Stimulated activated naive CD8-positive, alpha-beta T cell treated with anti-CD3 and anti-CD28 coated beads, Interleukin-15, amount 100 ng/mL, for 72 hours (primary cell): ENCODE measurements at regions not wholly inside any gene's neighbourhood (a gene's known extent, or its start where the extent isn't known, plus 50 kb on each side); places are given as distances from the start of the nearest gene placed in this dataset.

Source experiments
- ATAC-seq: fragments of 150-1000 bp; cut with Tn5 transposase; 2 replicates; pipeline ENCODE4 v1.10.0; 2021; ENCODE audit warnings: mild to moderate bottlenecking, moderate library complexity
- DNase-seq, 2 donors: peaks; one replicate each; pipeline ENCODE4 v3.0.0; 2021 to 2022
- H3K27ac Mint-ChIP-seq, 2 donors: one replicate each; pipeline ENCODE4 v1.8.0; 2022; ENCODE audit warnings: mild to moderate bottlenecking in 2 of 2, mixed read lengths in 2 of 2, moderate library complexity in 2 of 2
- H3K27me3 Mint-ChIP-seq: one replicate; pipeline ENCODE4 v1.8.0; 2022; ENCODE audit warnings: mixed read lengths
- H3K4me1 Mint-ChIP-seq: one replicate; pipeline ENCODE4 v1.8.0; 2022; ENCODE audit warnings: mild to moderate bottlenecking, mixed read lengths
- H3K4me3 Mint-ChIP-seq, 2 donors: one replicate each; pipeline ENCODE4 v1.8.0; 2022; ENCODE audit warnings: mild to moderate bottlenecking in 2 of 2, mixed read lengths in 2 of 2, moderate library complexity in 1 of 2
- H3K9me3 Mint-ChIP-seq, 2 donors: one replicate each; pipeline ENCODE4 v1.8.0; 2022; ENCODE audit warnings: mixed read lengths in 2 of 2

DNA sequence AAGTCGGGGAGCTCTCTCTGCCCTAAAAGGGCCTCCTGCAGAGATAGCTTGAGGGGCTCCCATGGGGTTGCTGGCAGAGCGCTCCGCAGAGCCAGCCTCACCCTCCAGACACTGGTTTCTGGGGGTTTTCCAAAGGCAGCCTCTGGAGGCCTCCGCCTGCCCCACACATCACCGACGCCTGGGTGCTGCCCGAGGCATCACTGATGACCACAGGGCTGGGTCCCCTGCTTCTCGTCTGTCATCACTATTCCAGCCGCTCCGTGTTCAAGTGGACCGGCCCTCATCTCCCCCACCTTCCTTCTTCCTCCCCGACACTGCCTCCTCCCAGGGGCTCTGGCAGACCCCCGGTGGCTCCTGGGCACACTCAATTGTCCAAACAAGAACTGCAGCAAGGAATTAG, 64.1 kb upstream of the IRX4 start:
- Mint-ChIP-seq H3K27me3 (peaks cover 70% of the 10 kb centered on the region), H3K9me3 (no peaks in the 10 kb centered on the region), H3K4me1 (no peaks in the 10 kb centered on the region), H3K27ac (no peak overlapping the region), H3K4me3 (no peak overlapping the region)
- ATAC-seq (no peak), DNase-seq (no peak)

DNA sequence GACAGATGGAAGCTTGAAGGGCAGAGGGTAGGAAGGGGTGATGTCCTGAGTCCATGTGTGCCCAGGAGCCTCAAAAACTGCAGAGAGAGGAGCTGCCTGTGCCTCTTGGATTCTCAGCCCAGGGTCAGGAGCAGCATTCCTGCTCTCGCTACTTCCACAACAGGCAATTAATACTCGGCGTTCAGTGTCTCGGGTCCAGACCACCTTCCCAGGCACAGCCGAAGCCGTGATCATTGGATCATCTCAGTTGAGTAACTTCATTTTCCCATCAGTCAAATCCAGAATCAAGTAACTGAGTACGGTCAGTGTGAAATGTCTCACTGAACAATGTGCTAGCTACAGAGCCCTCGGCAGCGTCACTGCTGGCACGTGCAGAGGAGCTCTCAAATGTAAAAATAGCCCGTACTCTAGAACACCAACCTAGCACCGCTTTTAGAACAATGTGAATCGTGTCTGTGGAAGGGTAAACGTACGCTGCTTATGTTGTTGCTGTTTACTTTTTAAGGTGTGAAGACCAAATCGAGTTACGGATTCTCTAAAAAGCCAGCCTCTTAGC, 63.5 kb upstream of the IRX4 start:
- Mint-ChIP-seq H3K4me1 (no peaks in the 10 kb centered on the region), H3K9me3 (no peaks in the 10 kb centered on the region), H3K27me3 (peaks cover 64% of the 10 kb centered on the region), H3K4me3 (no peak overlapping the region), H3K27ac (no peak overlapping the region)
- ATAC-seq: no peak
- DNase-seq: no peak

DNA sequence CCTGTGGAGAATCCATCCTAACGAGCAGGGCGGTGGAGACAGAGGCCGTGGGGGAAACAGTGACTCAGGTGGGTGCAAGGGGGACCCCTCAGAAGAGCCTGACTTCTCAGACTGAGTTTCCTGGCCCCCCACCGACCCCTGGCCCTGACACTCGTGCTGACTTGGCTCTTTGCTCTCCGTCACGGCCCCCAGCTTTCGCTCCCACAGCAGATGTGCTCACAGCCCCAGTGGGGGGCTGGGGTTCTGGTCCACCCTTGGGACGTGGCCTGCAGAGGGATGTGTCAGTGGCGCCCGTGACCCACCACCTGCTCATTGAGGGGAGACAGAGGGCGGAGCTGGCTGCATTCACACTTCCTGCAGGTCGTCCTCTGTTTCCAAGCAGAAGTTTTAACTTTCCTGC, 62.9 kb upstream of the IRX4 start:
- Mint-ChIP-seq H3K27me3 (peaks cover 59% of the 10 kb centered on the region), H3K4me1 (no peaks in the 10 kb centered on the region), H3K4me3 (no peak overlapping the region), H3K27ac (no peak overlapping the region), H3K9me3 (no peaks in the 10 kb centered on the region)
- ATAC-seq (no peak), DNase-seq (no peak)

DNA sequence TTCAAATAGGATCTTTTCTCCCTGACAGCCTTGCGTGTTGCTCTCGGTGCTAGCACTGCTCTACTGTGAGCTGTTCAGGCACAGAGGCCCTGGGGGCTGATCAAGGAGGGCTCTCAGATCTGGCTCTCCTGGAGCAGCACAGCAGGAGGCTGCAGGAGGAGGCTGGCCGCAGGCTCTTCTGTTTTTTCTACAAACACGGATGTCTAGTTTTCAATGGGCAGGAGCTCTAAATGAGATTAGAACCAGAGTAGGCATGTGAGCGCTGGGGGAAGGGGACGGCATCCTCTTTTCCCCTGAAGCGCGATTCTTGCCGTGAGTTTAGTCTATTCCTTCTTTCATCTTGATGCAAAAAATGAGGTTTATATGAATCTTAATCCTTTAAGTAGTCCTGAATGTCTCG, 61.7 kb upstream of the IRX4 start:
- DNase-seq (no peak), ATAC-seq (no peak)
- no peak overlapping the region for H3K4me3 Mint-ChIP-seq
- H3K9me3 Mint-ChIP-seq: no peaks in the 10 kb centered on the region
- H3K4me1 Mint-ChIP-seq: no peaks in the 10 kb centered on the region
- no peak overlapping the region for H3K27ac Mint-ChIP-seq
- H3K27me3 Mint-ChIP-seq: peaks cover 48% of the 10 kb centered on the region

DNA sequence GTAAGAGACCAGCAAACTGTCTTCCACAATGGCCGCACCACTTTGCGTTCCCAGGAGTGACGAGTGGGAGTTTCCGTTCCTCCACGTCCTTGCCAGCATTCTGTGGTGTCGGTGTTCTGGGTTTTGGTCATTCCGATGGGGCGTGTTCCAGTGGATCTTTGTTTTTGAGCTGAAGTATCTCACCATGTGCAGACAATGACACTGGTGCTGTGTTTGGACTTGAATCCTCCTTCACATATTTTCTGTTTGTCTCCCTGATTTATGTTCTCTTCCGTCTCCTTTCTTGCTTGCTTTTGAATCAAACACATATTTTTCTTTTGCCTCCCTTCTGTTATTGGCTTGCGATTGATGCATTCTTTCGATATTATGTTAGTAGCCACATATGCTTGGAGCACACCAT, 60.8 kb upstream of the IRX4 start:
- ATAC-seq (no peak), DNase-seq (no peak)
- Mint-ChIP-seq H3K9me3 (no peaks in the 10 kb centered on the region), H3K27me3 (peaks cover 48% of the 10 kb centered on the region), H3K4me1 (no peaks in the 10 kb centered on the region), H3K27ac (no peak overlapping the region), H3K4me3 (no peak overlapping the region)

DNA sequence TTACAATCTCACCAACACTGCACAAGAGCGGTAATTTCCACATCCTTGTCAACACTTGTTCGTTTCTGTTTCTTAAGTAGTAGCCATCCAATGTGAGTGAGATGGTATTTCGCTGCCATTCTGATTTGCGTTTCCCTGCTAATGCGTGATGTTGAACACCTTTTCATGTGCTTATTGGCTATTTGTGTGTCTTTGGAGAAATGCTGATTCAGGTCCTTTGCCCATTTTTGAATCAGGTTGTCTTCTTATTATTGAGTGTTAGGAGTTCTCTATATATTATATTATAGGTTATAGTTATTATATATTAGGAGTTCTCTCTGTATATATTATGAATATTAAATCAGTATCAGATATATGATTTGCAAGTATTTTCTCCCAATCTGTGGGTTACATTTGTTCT, 59.9 kb upstream of the IRX4 start:
- Mint-ChIP-seq H3K27ac (no peak overlapping the region), H3K9me3 (no peaks in the 10 kb centered on the region), H3K4me3 (no peak overlapping the region), H3K4me1 (no peaks in the 10 kb centered on the region), H3K27me3 (peaks cover 42% of the 10 kb centered on the region)
- DNase-seq: no peak
- ATAC-seq: no peak

DNA sequence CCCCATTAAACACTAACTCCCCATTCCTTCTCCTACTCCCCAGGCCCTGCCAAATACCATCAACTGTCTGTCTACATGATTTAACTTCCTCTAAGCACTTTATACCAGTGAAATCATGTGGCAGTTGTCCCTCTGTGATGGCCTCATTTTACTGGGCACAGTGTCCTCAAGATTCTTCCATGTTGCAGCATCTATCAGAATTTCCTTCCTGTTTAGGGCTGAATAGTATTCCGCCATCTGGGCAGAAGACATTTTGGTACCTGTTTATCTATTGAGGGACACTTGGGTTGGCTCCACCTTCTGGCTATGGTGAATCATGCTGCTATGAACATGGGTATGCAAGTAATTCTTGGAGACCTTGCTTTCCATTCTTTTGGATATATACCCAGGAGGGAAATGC, 59.4 kb upstream of the IRX4 start:
- no peak for DNase-seq

DNA sequence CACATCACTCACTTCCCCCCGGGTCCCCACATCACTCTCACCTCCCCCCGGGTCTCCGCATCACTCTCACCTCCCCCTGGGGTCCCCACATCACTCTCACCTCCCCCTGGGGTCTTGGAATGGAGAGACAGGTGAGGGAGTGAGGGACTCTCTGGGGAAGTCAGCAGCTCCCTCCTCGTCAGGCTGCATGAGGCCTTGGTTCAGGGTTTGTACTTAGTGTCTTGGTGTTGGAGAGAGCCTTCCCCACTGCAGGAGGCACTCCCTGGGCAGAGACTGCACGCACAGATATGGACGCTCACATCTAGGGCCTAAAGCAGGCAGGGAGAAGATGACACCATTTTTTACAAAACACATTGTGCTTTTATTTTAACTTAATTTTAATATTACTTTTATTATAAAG, 56.5 kb upstream of the IRX4 start:
- ATAC-seq (no peak), DNase-seq (no peak)
- Mint-ChIP-seq H3K4me3 (no peak overlapping the region), H3K27me3 (peaks cover 30% of the 10 kb centered on the region), H3K4me1 (no peaks in the 10 kb centered on the region), H3K27ac (no peak overlapping the region), H3K9me3 (no peaks in the 10 kb centered on the region)

More for the DNA sequence above, 59.4 kb upstream of the IRX4 start:
- Mint-ChIP-seq H3K27me3 (peaks cover 38% of the 10 kb centered on the region), H3K27ac (no peak overlapping the region), H3K4me3 (no peak overlapping the region), H3K9me3 (no peaks in the 10 kb centered on the region), H3K4me1 (no peaks in the 10 kb centered on the region)
- ATAC-seq: no peak

DNA sequence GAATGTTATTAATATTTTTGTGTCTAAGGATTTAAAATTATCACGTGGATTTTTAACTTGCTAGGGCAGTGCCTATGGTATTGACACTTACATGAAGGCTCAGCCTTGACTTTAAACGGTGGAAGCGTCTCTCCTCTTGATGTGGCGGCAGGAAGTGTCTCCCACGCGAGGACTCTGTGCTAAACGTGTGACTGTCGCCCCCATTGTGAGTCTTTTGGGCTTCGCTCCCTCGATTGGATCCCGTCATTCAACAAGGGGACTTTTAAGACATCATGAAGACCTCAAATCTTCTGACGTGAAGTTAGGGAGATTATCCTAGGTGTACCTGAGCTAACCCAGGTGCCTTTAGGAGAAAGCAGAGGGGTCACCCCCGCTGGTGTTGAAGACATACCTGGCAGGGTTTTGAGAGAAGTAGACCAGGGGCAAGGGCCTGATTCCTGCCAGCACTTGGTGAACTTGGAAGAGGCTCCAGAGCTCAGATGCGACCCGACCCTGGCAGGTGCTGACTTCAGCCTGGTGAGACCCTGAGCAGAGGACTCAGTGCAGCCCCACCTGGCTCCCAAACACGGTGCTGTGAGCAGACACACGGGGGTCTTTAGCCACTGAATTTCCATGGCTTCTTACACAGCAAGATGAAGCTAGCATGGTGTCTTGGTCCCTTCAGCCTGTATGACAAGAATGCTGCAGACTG, 55.7 kb upstream of the IRX4 start:
- DNase-seq (no peak), ATAC-seq (no peak)
- Mint-ChIP-seq H3K27me3 (peaks cover 30% of the 10 kb centered on the region), H3K9me3 (no peaks in the 10 kb centered on the region), H3K4me1 (no peaks in the 10 kb centered on the region), H3K27ac (no peak overlapping the region), H3K4me3 (no peak overlapping the region)

DNA sequence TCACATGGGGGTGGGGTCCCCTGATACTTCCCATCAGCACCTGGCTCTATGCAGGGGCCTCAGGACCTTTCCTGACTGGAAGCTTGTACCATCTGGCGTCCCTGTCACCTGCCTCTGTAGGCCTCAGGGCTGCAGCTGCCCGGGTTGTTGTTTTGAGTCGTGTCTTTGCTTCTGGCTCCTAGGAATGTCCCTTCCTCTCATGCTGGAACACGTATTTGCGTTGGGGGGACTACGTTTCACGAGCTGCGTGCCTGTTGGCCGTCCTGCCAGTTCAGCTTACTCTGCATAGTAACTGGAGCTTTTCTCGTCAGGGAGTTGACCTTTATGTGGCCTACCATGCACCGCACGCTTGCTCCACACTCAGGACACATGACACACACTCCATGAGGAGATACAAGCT, 54.9 kb upstream of the IRX4 start:
- H3K27ac Mint-ChIP-seq: no peak overlapping the region
- H3K4me1 Mint-ChIP-seq: no peaks in the 10 kb centered on the region
- DNase-seq (no peak), ATAC-seq (no peak)
- peaks cover 38% of the 10 kb centered on the region for H3K27me3 Mint-ChIP-seq
- H3K9me3 Mint-ChIP-seq: no peaks in the 10 kb centered on the region
- no peak overlapping the region for H3K4me3 Mint-ChIP-seq

DNA sequence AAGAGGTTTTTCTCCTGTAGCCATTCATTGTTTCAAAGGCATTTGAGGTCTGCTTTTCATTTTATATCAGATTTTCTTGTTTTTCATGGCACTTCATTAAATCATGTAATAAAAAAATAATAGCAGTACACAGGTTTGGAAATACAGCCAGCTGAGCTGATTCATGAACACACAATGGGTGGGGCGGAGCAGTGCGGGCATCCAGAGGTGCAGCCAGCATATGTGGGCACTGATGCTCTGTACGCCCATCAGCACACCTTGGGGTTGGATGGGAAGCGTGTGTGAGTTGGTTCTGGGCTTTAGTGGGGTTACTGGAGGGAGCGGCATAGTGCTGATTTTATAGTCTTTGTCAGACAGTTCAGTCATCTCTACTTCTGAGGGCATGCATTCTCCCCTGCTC, 54.2 kb upstream of the IRX4 start:
- DNase-seq (no peak), ATAC-seq (no peak)
- Mint-ChIP-seq H3K27me3 (peaks cover 38% of the 10 kb centered on the region), H3K9me3 (no peaks in the 10 kb centered on the region), H3K27ac (no peak overlapping the region), H3K4me1 (no peaks in the 10 kb centered on the region), H3K4me3 (no peak overlapping the region)

DNA sequence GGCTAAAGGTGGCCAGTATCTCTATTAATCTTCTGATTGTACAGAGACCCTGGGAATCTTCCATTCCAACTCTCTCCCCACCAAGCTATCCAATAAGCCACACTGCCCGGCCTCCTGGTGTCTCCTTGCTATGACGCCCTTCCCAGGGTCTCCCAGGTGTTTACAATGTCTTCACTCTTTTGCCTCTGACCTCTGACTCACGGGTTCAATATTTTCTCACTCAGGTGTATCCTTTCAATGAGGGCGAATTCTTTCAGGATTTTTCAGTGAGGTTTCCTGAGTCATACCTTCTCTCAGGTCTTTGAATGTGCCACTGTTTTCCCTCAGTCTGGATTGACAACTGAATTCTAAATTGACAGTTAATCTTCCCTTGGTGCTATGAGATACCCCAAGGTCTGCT, 53.7 kb upstream of the IRX4 start:
- H3K4me3 Mint-ChIP-seq: no peak overlapping the region
- DNase-seq: no peak
- H3K27ac Mint-ChIP-seq: no peak overlapping the region
- H3K9me3 Mint-ChIP-seq: no peaks in the 10 kb centered on the region
- H3K4me1 Mint-ChIP-seq: no peaks in the 10 kb centered on the region
- H3K27me3 Mint-ChIP-seq: peaks cover 38% of the 10 kb centered on the region
- no peak for ATAC-seq

DNA sequence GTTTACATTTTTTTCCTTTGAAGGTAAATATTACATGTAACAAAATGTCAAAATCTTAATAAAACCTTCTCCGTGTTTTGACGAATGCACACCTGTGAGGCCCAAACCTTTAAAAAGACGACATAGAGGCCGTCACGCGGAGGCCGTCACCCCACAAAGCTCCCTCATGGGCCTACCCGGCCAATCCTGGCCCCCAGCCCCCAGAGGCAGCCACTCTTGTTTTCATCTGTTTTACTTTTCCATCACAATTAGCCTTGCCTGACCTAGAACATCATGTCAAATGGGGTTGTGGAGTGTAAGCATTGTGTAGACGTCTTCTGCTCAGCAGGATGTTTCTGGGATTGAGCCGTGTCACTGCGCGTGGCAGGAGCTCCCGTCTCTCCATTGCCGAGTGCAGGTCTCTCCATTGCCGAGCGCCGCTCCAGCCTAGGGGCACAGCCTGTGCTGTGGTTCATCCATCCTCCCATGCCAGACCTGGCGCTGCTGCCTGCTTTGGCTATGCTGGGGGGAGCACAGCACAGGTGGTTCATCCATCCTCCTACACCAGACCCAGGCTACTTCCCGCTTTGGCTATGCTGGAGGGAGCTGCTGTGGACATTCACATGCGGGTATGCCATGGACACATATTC, 52.2 kb upstream of the IRX4 start:
- DNase-seq (no peak), ATAC-seq (no peak)
- H3K9me3 Mint-ChIP-seq: no peaks in the 10 kb centered on the region
- peaks cover 38% of the 10 kb centered on the region for H3K27me3 Mint-ChIP-seq
- H3K4me3 Mint-ChIP-seq: no peak overlapping the region
- no peaks in the 10 kb centered on the region for H3K4me1 Mint-ChIP-seq
- no peak overlapping the region for H3K27ac Mint-ChIP-seq

DNA sequence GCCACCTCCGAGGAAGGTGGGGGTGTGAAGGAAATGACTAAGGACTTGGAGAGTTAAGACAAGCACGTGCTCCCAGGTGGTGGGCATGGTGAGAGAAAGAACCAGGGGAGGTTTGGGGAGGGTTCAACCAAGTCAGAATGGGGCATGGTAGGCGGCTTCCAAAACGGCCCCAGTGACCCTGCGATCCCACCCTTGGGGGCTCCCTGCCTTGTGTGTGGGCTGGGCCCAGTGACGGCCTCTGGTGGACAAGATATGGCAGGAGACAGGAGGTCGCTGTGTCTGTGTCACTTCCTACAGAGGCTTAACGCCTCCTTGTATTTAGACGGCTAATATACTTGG, 51.3 kb upstream of the IRX4 start:
- no peak overlapping the region for H3K27ac Mint-ChIP-seq
- no peak for DNase-seq
- no peaks in the 10 kb centered on the region for H3K4me1 Mint-ChIP-seq
- peaks cover 38% of the 10 kb centered on the region for H3K27me3 Mint-ChIP-seq
- H3K9me3 Mint-ChIP-seq: no peaks in the 10 kb centered on the region
- ATAC-seq: no peak
- no peak overlapping the region for H3K4me3 Mint-ChIP-seq

DNA sequence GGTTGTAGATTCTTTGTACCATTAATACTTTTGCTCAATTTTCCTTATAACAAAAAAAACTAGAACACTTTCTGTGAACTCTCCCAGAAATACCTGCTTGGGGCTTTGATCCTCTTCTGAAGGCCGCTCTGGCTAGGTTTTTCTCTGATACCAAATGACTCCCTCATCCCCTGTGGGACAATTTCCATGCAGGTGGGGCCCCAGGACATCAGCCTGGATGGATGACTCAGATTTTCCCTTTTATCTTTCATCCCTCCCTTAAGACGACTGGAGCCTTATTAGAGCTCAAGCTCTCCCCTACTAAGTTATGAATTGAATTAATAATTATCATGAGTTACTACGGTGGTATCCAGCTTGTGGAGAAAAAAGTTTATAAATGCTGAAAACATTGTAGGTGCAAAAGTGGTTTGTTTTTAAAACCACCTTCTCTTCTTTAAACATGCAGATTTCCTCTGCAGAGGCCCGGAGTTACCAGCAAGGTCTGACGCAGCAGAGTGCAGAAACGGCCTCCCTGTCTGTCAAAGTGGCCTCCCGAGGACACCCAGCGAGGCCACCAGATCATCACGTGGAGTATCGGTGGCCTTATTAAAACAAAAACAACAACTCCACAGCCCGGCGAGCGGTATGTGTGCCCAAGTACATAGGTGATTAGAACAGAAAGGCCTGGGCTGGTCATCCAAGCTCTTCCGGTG, 50.8 kb upstream of the IRX4 start:
- ATAC-seq: no peak
- H3K27ac Mint-ChIP-seq: no peak overlapping the region
- no peaks in the 10 kb centered on the region for H3K9me3 Mint-ChIP-seq
- peaks cover 38% of the 10 kb centered on the region for H3K27me3 Mint-ChIP-seq
- no peak for DNase-seq
- no peak overlapping the region for H3K4me3 Mint-ChIP-seq
- H3K4me1 Mint-ChIP-seq: no peaks in the 10 kb centered on the region
